Cardiac muscle cell (in vitro differentiated cells and primary cell): ENCODE measurements at regions not wholly inside any gene's neighbourhood (a gene's known extent, or its start where the extent isn't known, plus 50 kb on each side); places are given as distances from the start of the nearest gene placed in this dataset.

Source experiments
- DNase-seq, 2 donors: peaks; one replicate each; pipeline versions ENCODE4 v3.0.0 to v3.0.0-alpha.2; 2010 to 2017; ENCODE audit warnings: low read depth in 1 of 2, low spot score in 1 of 2
- H3K27ac ChIP-seq: fragments of 200-600 bp; sonication (generic); 2 replicates; pipeline ENCODE4 v1.5.1; 2016
- H3K27me3 ChIP-seq: fragments of 200-600 bp; sonication (generic); 2 replicates; pipeline ENCODE4 v1.6.0; 2016; ENCODE audit warnings: control low read depth
- H3K36me3 ChIP-seq: fragments of 200-600 bp; sonication (generic); 2 replicates; pipeline ENCODE4 v1.5.1; 2016; ENCODE audit warnings: control low read depth
- H3K4me1 ChIP-seq: fragments of 200-600 bp; sonication (generic); 2 replicates; pipeline ENCODE4 v1.8.1; 2017; ENCODE audit warnings: low read depth, mild to moderate bottlenecking, mixed run types
- H3K4me3 ChIP-seq: fragments of 200-600 bp; sonication (generic); 2 replicates; pipeline ENCODE4 v1.5.1; 2016; ENCODE audit warnings: mild to moderate bottlenecking
- H3K9me3 ChIP-seq: fragments of 200-600 bp; sonication (generic); 2 replicates; pipeline ENCODE4 v1.5.1; 2017; ENCODE audit warnings: low read depth, mild to moderate bottlenecking, control low read depth
- TF ChIP-seq, protein P1 (sequence below): IDR thresholded peaks from 2 replicates; pipeline ENCODE4 v1.5.1; 2012; ENCODE audit warnings: low read depth, mild to moderate bottlenecking, low read length

DNA sequence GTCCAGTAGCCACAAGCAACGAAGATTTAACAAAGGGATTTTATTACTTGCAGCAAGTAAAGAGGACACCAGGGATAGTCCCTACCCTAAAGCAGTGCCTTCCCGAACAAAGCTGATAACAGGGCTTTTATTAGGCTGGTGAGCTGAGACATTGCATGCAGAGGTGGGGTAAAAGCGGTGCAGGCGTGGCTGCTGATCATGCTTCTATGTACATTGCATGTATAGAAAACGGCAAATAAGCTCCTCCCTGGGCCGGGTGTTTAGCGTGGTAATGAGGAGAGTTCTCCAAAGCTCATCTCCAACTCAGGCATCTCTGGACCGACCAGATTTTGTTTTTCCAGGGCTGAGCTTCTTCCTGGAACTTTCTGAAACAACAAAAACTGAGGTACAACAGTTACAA lies 83.5 kb upstream of the CDH4 start:
- Histone ChIP-seq H3K4me1 (no peaks in the 10 kb centered on the region), H3K27ac (no peak overlapping the region), H3K9me3 (no peaks in the 10 kb centered on the region), H3K4me3 (no peak overlapping the region), H3K27me3 (no peaks in the 10 kb centered on the region), H3K36me3 (no peaks in the 10 kb centered on the region)
- TF ChIP-seq, protein P1, sequence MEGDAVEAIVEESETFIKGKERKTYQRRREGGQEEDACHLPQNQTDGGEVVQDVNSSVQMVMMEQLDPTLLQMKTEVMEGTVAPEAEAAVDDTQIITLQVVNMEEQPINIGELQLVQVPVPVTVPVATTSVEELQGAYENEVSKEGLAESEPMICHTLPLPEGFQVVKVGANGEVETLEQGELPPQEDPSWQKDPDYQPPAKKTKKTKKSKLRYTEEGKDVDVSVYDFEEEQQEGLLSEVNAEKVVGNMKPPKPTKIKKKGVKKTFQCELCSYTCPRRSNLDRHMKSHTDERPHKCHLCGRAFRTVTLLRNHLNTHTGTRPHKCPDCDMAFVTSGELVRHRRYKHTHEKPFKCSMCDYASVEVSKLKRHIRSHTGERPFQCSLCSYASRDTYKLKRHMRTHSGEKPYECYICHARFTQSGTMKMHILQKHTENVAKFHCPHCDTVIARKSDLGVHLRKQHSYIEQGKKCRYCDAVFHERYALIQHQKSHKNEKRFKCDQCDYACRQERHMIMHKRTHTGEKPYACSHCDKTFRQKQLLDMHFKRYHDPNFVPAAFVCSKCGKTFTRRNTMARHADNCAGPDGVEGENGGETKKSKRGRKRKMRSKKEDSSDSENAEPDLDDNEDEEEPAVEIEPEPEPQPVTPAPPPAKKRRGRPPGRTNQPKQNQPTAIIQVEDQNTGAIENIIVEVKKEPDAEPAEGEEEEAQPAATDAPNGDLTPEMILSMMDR: no peak
- no peak for DNase-seq

DNA sequence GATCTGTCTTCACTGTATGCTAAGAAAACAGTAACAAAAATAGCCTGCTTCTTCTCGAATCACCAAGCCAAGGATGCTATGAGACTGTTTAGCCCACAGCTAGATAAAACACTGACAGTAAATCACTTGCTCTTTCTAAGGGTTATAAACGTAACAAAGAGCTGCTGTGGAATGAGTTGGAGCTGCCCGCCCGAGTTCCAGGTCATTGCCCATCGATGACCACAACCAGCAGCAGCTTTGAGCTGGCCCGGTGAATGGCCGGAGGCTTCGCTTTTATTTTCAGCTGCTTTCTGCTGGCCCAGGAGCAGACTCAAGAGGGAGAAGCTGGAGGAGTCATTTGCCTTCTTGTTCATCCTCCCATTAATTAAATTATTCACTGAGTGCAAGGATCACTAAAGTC lies 82.2 kb upstream of the CDH4 start:
- TF ChIP-seq, protein P1: no peak
- no peaks in the 10 kb centered on the region for H3K4me1 ChIP-seq
- H3K9me3 ChIP-seq: no peaks in the 10 kb centered on the region
- no peaks in the 10 kb centered on the region for H3K27me3 ChIP-seq
- no peaks in the 10 kb centered on the region for H3K36me3 ChIP-seq
- H3K4me3 ChIP-seq: no peak overlapping the region
- DNase-seq: no peak
- H3K27ac ChIP-seq: no peak overlapping the region

DNA sequence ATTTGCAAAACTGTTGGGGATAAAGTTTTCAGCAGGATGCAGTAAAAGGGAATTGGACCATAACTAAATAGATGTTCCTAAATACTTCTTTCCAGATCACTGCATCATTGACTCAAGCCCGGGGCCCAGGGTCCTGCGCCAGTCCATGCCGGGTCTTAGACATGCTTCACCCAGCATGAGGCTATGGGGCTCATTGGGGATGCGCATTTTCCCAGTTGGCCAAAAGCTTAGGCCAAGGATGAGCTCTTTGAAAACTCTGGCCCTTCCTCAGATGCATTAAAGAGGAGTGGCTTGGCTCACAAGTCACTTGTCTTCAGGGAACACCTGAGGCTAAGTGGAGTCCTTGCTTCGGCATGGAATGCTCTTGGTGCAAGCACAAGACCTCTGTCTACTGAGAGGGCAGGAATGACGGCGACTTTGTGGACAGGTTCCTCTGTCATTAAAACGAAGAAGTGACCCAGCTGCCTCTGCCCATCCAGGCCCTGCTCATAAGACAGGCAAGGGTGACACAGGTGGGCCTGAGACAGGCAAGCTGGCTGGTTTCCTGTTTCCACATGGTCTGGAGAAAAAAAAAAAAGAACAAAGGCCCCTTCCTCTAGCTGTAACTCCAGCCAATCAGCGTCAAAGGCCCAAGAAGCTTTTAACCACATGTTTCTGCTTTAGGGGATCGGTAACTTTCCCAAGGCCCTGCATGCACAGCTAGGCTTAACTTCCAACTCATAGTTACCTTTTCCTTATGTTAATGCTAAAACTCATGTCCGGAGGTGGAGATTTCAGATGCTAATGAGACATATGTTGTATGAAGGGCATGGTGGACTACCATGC lies 81.4 kb upstream of the CDH4 start:
- no peaks in the 10 kb centered on the region for H3K4me1 ChIP-seq
- H3K36me3 ChIP-seq: no peaks in the 10 kb centered on the region
- H3K4me3 ChIP-seq: no peak overlapping the region
- H3K27ac ChIP-seq: no peak overlapping the region
- H3K9me3 ChIP-seq: no peaks in the 10 kb centered on the region
- TF ChIP-seq, protein P1: no peak
- no peaks in the 10 kb centered on the region for H3K27me3 ChIP-seq
- DNase-seq: no peak

DNA sequence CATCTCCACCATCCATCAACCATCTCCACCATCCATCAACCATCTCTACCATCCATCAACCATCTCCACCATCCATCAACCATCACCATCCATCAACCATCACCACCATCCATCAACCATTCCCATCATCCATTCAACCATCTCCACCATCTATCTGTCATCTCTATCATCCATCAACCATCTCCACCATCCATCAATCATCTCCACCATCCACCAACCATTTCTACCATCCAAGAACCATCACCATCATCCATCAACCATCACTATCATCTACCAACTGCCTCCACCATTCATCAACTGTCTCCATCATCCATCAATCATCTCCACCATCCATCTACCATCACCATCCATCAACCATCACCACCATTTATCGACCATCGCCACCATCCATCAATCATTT lies 78.8 kb upstream of the CDH4 start:
- Histone ChIP-seq H3K27me3 (peaks cover 4% of the 10 kb centered on the region), H3K27ac (no peak overlapping the region), H3K9me3 (no peaks in the 10 kb centered on the region), H3K4me3 (no peak overlapping the region), H3K4me1 (no peaks in the 10 kb centered on the region), H3K36me3 (no peaks in the 10 kb centered on the region)
- TF ChIP-seq, protein P1: no peak
- DNase-seq: no peak

DNA sequence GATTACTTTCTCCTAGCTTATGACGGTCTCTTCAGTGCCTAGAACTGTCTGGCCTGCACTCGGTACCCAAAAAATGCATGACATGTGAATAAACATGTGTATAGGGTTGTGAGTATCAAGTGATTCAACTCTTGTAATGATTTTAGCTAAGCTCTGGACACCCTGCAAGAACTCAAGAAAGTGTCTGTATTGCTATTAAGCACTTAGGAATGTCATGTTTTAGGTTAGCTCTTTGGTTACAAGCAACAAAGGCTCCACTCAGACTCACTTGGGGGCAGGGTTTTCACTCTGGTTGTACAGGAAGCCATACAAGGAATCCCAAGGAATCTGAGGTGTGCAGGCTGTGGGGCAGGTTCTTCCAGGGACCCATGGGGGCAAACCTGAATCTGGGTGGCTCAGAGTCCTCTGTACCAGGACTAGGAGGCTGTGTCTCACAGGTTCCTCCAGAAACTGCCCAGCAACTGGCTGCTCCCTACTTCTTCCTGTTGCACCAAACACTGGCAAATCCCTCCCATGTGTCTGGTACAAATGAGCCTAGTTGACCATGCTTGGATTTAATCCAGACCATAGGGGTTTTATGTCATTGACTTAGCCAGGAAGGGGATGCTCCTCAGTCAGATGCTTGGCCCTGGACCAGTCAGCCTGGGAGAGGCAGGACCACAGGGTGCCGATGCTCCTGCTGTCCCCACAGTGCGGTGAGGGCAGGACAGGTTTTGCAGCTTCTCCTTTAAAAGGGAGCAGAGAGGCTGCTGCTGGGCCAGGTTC lies 77.9 kb upstream of the CDH4 start:
- DNase-seq: no peak
- H3K9me3 ChIP-seq: no peaks in the 10 kb centered on the region
- H3K36me3 ChIP-seq: no peaks in the 10 kb centered on the region
- H3K4me3 ChIP-seq: no peak overlapping the region
- TF ChIP-seq, protein P1: no peak
- H3K27me3 ChIP-seq: peaks cover 4% of the 10 kb centered on the region
- no peak overlapping the region for H3K27ac ChIP-seq
- H3K4me1 ChIP-seq: no peaks in the 10 kb centered on the region
